Frontal cortex (tissue), 3 donors: ENCODE measurements at regions not wholly inside any gene's neighbourhood (a gene's known extent, or its start where the extent isn't known, plus 50 kb on each side); places are given as distances from the start of the nearest gene placed in this dataset.

Source experiments
- DNase-seq, 2 donors: peaks; one replicate each; pipeline ENCODE4 v3.0.0; 2012; ENCODE audit warnings: low spot score in 2 of 2
- FAIRE-seq: peaks from 2 replicates; lab custom pipeline; 2012; peaks lifted over from hg19 to GRCh38; lab: Jason Lieb, UNC
- donor health status: control.
- donor health status: control.
- donor health status: control.

- no peak for FAIRE-seq
- DNase-seq = no peak
Observed at GRCh38 chr20:16942051-16942450, 193.9 kb downstream of the OTOR start.

GRCh38 chr20:16942756-16943155 lies 194.6 kb downstream of the OTOR start:
- FAIRE-seq = no peak
- DNase-seq = no peak

- FAIRE-seq (no peak), DNase-seq (no peak)
Observed at GRCh38 chr20:16944745-16945144, 196.6 kb downstream of the OTOR start.

- FAIRE-seq (no peak), DNase-seq (no peak)
Observed at GRCh38 chr20:16945619-16946018, 197.5 kb downstream of the OTOR start.

GRCh38 chr20:16946097-16946496 lies 197.9 kb downstream of the OTOR start:
- no peak for FAIRE-seq
- no peak for DNase-seq

GRCh38 chr20:16947479-16947878 lies 199.3 kb downstream of the OTOR start:
- DNase-seq (no peak), FAIRE-seq (no peak)

GRCh38 chr20:16951876-16952275 lies 203.7 kb downstream of the OTOR start:
- DNase-seq (no peak), FAIRE-seq (no peak)

- DNase-seq = no peak
- no peak for FAIRE-seq
Observed at GRCh38 chr20:16952965-16953364, 204.8 kb downstream of the OTOR start.

- FAIRE-seq (no peak), DNase-seq (no peak)
Observed at GRCh38 chr20:16953858-16954257, 205.7 kb downstream of the OTOR start.

GRCh38 chr20:16955462-16955861 lies 207.3 kb downstream of the OTOR start:
- DNase-seq (no peak), FAIRE-seq (no peak)

- no peak for FAIRE-seq
- DNase-seq = no peak
Observed at GRCh38 chr20:16955971-16956370, 207.8 kb downstream of the OTOR start.

GRCh38 chr20:16965401-16965800 lies 217.2 kb downstream of the OTOR start:
- no peak for FAIRE-seq
- no peak for DNase-seq

- DNase-seq (no peak), FAIRE-seq (no peak)
Observed at GRCh38 chr20:16966276-16966880, 218.2 kb downstream of the OTOR start.

GRCh38 chr20:16968099-16968498 lies 219.9 kb downstream of the OTOR start:
- no peak for FAIRE-seq

GRCh38 chr20:16970776-16971175 lies 222.6 kb downstream of the OTOR start:
- no peak for FAIRE-seq

More at GRCh38 chr20:16968099-16968498, 219.9 kb downstream of the OTOR start:
- DNase-seq = no peak

GRCh38 chr20:16974080-16974854 lies 226.1 kb downstream of the OTOR start:
- FAIRE-seq (no peak), DNase-seq (no peak)

More at GRCh38 chr20:16970776-16971175, 222.6 kb downstream of the OTOR start:
- DNase-seq = no peak

- FAIRE-seq = no peak
- no peak for DNase-seq
Observed at GRCh38 chr20:16974855-16975162, 226.7 kb downstream of the OTOR start.

- DNase-seq (no peak), FAIRE-seq (no peak)
Observed at GRCh38 chr20:16975682-16976081, 227.5 kb downstream of the OTOR start.

- FAIRE-seq (no peak), DNase-seq (no peak)
Observed at GRCh38 chr20:16978497-16978896, 230.3 kb downstream of the OTOR start.

GRCh38 chr20:16982091-16982726 lies 234.1 kb downstream of the OTOR start:
- DNase-seq = no peak
- FAIRE-seq = no peak

- FAIRE-seq = no peak
- DNase-seq = no peak
Observed at GRCh38 chr20:16984481-16984880, 236.3 kb downstream of the OTOR start.
